ENCODE measurements at regions not wholly inside any gene's neighbourhood (a gene's known extent, or its start where the extent isn't known, plus 50 kb on each side); places are given as distances from the start of the nearest gene placed in this dataset.
A peak's percentile ranks its signal among the peaks of the same experiment; 100 is the strongest.

GRCh38 chr13:89650226-89650625 is 1697.3 kb upstream of the MIR17HG start:
- DNase-seq: no peak
- no peak for ATAC-seq
- intact Hi-C loops (cut with micrococcal nuclease): no loop called here

- intact Hi-C loops (cut with micrococcal nuclease): no loop called here
- ATAC-seq (no peak), DNase-seq (no peak)
Measured at GRCh38 chr13:89660752-89661151, 1686.7 kb upstream of the MIR17HG start.

- intact Hi-C loops (cut with micrococcal nuclease): no loop called here
- ATAC-seq (no peak), DNase-seq (no peak)
Measured at GRCh38 chr13:89673789-89674311, 1673.6 kb upstream of the MIR17HG start.

- no peak for DNase-seq
- ATAC-seq: no peak
- intact Hi-C loops (cut with micrococcal nuclease): no loop called here
Measured at GRCh38 chr13:89678466-89679121, 1668.9 kb upstream of the MIR17HG start.

GRCh38 chr13:89684896-89685295 is 1662.6 kb upstream of the MIR17HG start:
- ATAC-seq: no peak
- no peak for DNase-seq
- intact Hi-C loops (cut with micrococcal nuclease): no loop called here

- intact Hi-C loops (cut with micrococcal nuclease): no loop called here
- DNase-seq: no peak
- ATAC-seq: no peak
Measured at GRCh38 chr13:89686171-89686570, 1661.3 kb upstream of the MIR17HG start.

- DNase-seq: no peak
- intact Hi-C loops (cut with micrococcal nuclease): no loop called here
- no peak for ATAC-seq
Measured at GRCh38 chr13:89687066-89687465, 1660.4 kb upstream of the MIR17HG start.

GRCh38 chr13:89688918-89689317 is 1658.6 kb upstream of the MIR17HG start:
- intact Hi-C loops (cut with micrococcal nuclease): no loop called here
- peak; percentile 91 for ATAC-seq
- DNase-seq: peak; percentile 48

GRCh38 chr13:89694451-89694850 is 1653.0 kb upstream of the MIR17HG start:
- intact Hi-C loops (cut with micrococcal nuclease): no loop called here
- DNase-seq (no peak), ATAC-seq (no peak)

- ATAC-seq: peak; percentile 61
- intact Hi-C loops (cut with micrococcal nuclease): no loop called here
- DNase-seq: no peak
Measured at GRCh38 chr13:89695343-89696257, 1651.9 kb upstream of the MIR17HG start.

- intact Hi-C loops (cut with micrococcal nuclease): no loop called here
- DNase-seq (no peak), ATAC-seq (no peak)
Measured at GRCh38 chr13:89701913-89702312, 1645.6 kb upstream of the MIR17HG start.

GRCh38 chr13:89704040-89704439 is 1643.4 kb upstream of the MIR17HG start:
- no peak for DNase-seq

GRCh38 chr13:89708013-89708412 is 1639.5 kb upstream of the MIR17HG start:
- intact Hi-C loops (cut with micrococcal nuclease): no loop called here
- DNase-seq: no peak
- ATAC-seq: no peak

More at GRCh38 chr13:89704040-89704439, 1643.4 kb upstream of the MIR17HG start:
- intact Hi-C loops (cut with micrococcal nuclease): no loop called here
- no peak for ATAC-seq

GRCh38 chr13:89721216-89721615 is 1626.3 kb upstream of the MIR17HG start:
- no peak for DNase-seq
- ATAC-seq: no peak
- intact Hi-C loops (cut with micrococcal nuclease): no loop called here

- no peak for ATAC-seq
- no peak for DNase-seq
- intact Hi-C loops (cut with micrococcal nuclease): no loop called here
Measured at GRCh38 chr13:89726690-89727435, 1620.6 kb upstream of the MIR17HG start.

- ATAC-seq (no peak), DNase-seq (no peak)
- intact Hi-C loops (cut with micrococcal nuclease): no loop called here
Measured at GRCh38 chr13:89733829-89734228, 1613.7 kb upstream of the MIR17HG start.

GRCh38 chr13:89737051-89737450 is 1610.4 kb upstream of the MIR17HG start:
- intact Hi-C loops (cut with micrococcal nuclease): no loop called here
- ATAC-seq: no peak
- DNase-seq: no peak

- no peak for ATAC-seq
- intact Hi-C loops (cut with micrococcal nuclease): no loop called here
- no peak for DNase-seq
Measured at GRCh38 chr13:89738072-89738471, 1609.4 kb upstream of the MIR17HG start.

GRCh38 chr13:89740994-89741685 is 1606.3 kb upstream of the MIR17HG start:
- intact Hi-C loops (cut with micrococcal nuclease): no loop called here
- DNase-seq (no peak), ATAC-seq (peak; percentile 43)
